Tibial artery (tissue), 4 donors: ENCODE measurements at regions not wholly inside any gene's neighbourhood (a gene's known extent, or its start where the extent isn't known, plus 50 kb on each side); places are given as distances from the start of the nearest gene placed in this dataset.

Source experiments
- DNase-seq, 2 donors: peaks; one replicate each; pipeline ENCODE4 v3.0.0-alpha.2; 2019
- H3K27ac ChIP-seq, 2 donors: fragments of 200-600 bp; sonication (generic) in 1 of 2; 1 replicate in 1 of 2; 2 replicates in 1 of 2; pipeline ENCODE4 v1.5.1; 2018 to 2019; ENCODE audit warnings: mild to moderate bottlenecking in 1 of 2
- H3K27me3 ChIP-seq, 2 donors: fragments of 200-600 bp; sonication (generic) in 1 of 2; one replicate each; pipeline versions ENCODE4 v1.5.1 to v1.6.0; 2016 to 2019
- H3K36me3 ChIP-seq, 3 donors: fragments of 200-600 bp; sonication (generic) in 2 of 3; one replicate each; pipeline ENCODE4 v1.5.1; 2016 to 2019; ENCODE audit warnings: mild to moderate bottlenecking in 2 of 3
- H3K4me1 ChIP-seq, 4 donors: fragments of 200-600 bp; sonication (generic) in 2 of 4; 1 replicate in 3 of 4; 2 replicates in 1 of 4; pipeline ENCODE4 v1.5.1; 2016 to 2019
- H3K4me3 ChIP-seq, 2 donors: fragments of 200-600 bp; sonication (generic) in 1 of 2; 1 replicate in 1 of 2; 2 replicates in 1 of 2; pipeline ENCODE4 v1.5.1; 2018 to 2019; ENCODE audit warnings: mild to moderate bottlenecking in 2 of 2
- H3K9me3 ChIP-seq, 3 donors: fragments of 200-600 bp; sonication (generic) in 1 of 3; one replicate each; pipeline ENCODE4 v1.5.1; 2016 to 2019
- CTCF ChIP-seq, 2 experiments: fragments of 200-600 bp in 1 of 2; fragments of 450-650 bp in 1 of 2; IDR thresholded peaks; one replicate each; pipeline ENCODE4 v1.5.1; 2017 to 2019; ENCODE audit warnings: antibody characterized with exemption in 2 of 2, mild to moderate bottlenecking in 1 of 2, moderate library complexity in 1 of 2
- intact Hi-C: fragments of 100-400 bp; cut with DNase I; formaldehyde crosslinking; loops from one replicate; pipeline ENCODE4 v1.15.0; 2023; ENCODE audit warnings: low total_unique reads

- H3K36me3 ChIP-seq: no peaks in the 10 kb centered on the region
- intact Hi-C loops: no loop called here
- H3K27me3 ChIP-seq: no peaks in the 10 kb centered on the region
- DNase-seq: no peak
- no peak overlapping the region for H3K27ac ChIP-seq
- no peak overlapping the region for H3K4me3 ChIP-seq
- no peak for TF ChIP-seq CTCF (IDR thresholded peaks at IDR 0.05)
- H3K4me1 ChIP-seq: no peaks in the 10 kb centered on the region
- H3K9me3 ChIP-seq: no peaks in the 10 kb centered on the region
Measured at GRCh38 chr19:23531231-23531790, 136.0 kb upstream of the ZNF91 start.

- no peaks in the 10 kb centered on the region for H3K27me3 ChIP-seq
- intact Hi-C loops: no loop called here
- no peak overlapping the region for H3K4me3 ChIP-seq
- no peaks in the 10 kb centered on the region for H3K4me1 ChIP-seq
- no peak overlapping the region for H3K27ac ChIP-seq
- TF ChIP-seq CTCF (IDR thresholded peaks at IDR 0.05): no peak
- no peak for DNase-seq
- no peaks in the 10 kb centered on the region for H3K36me3 ChIP-seq
- H3K9me3 ChIP-seq: no peaks in the 10 kb centered on the region
Measured at GRCh38 chr19:23528376-23528775, 133.1 kb upstream of the ZNF91 start.

DNA sequence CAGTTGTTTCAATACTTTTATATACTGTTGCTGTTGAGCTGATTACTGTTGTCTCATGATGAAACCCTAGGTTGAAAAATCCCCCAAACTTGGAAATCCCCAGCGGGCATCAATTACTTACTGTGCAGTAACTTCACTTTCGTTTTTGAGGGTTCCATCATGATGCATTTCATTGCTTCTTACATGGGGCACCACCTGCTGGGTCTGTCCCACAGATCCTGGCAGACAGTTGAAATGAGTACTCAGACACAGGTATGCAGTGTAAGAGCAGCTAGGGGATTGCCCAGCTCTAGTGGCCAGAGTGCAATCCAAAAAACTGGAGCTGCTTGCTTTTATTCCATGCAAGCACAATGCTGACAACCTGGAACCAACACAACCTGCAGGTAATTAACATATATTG, 132.5 kb upstream of the ZNF91 start:
- Histone ChIP-seq H3K27me3 (no peaks in the 10 kb centered on the region), H3K9me3 (no peaks in the 10 kb centered on the region), H3K36me3 (no peaks in the 10 kb centered on the region), H3K27ac (no peak overlapping the region), H3K4me1 (no peaks in the 10 kb centered on the region), H3K4me3 (no peak overlapping the region)
- TF ChIP-seq CTCF (IDR thresholded peaks at IDR 0.05): no peak
- no peak for DNase-seq
- intact Hi-C loops: no loop called here

GRCh38 chr19:23526302-23526701, 131.0 kb upstream of the ZNF91 start:
- no peak for DNase-seq
- H3K4me3 ChIP-seq: no peak overlapping the region
- H3K27ac ChIP-seq: no peak overlapping the region
- intact Hi-C loops: no loop called here
- no peaks in the 10 kb centered on the region for H3K27me3 ChIP-seq
- H3K36me3 ChIP-seq: no peaks in the 10 kb centered on the region
- H3K4me1 ChIP-seq: no peaks in the 10 kb centered on the region
- no peak for TF ChIP-seq CTCF (IDR thresholded peaks at IDR 0.05)
- H3K9me3 ChIP-seq: no peaks in the 10 kb centered on the region

DNA sequence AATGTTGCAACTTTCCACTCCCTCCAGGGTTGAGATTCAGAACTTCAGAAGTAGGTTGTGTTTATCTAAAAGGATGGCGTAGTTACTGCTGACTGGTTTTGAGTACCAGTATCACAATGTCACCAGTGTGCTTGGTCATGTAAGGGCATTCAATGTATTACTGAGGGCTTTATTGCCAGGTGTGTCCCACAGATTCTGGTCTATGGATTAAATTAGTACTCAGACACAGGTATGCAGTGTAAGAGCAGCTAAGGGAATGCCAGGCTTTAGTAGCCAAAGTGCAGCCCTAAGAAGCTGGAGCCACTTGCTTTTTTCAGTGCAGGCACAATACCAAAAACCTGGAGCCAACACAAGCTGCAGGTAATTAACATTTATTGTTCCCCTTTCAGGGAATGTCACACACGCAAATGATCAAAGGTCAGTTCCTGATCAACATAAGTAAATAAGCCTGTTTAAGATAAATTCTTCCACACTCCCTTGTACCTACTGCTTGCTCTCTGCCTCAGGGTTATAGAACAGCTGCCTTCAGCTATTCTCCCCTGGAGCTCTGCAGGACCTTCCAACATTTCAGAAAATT, 130.1 kb upstream of the ZNF91 start:
- Histone ChIP-seq H3K27me3 (no peaks in the 10 kb centered on the region), H3K4me3 (no peak overlapping the region), H3K36me3 (no peaks in the 10 kb centered on the region), H3K4me1 (no peaks in the 10 kb centered on the region), H3K27ac (no peak overlapping the region), H3K9me3 (no peaks in the 10 kb centered on the region)
- intact Hi-C loops: no loop called here
- no peak for TF ChIP-seq CTCF (IDR thresholded peaks at IDR 0.05)
- no peak for DNase-seq

DNA sequence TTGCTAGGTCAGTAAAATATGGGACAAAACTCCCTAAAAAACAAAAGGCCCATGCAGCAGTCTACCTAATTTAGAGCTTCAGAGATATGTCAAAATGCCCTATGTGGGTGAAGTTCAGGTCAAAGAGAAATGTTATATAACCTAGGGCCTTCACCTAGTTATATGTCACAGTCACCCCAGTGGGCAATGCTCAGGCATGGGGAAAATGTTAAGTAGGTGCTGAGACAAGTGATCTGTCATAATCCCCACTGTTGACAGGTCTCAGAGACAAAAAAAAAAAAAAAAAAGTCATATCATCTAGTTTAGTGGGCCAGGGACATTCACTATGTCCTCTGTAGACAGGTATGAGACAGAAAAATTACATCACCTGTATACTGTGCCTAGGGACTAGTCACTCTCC, 128.6 kb upstream of the ZNF91 start:
- no peak for DNase-seq
- Histone ChIP-seq H3K36me3 (no peaks in the 10 kb centered on the region), H3K27me3 (no peaks in the 10 kb centered on the region), H3K4me3 (no peak overlapping the region), H3K27ac (no peak overlapping the region), H3K4me1 (no peaks in the 10 kb centered on the region), H3K9me3 (no peaks in the 10 kb centered on the region)
- intact Hi-C loops: no loop called here
- no peak for TF ChIP-seq CTCF (IDR thresholded peaks at IDR 0.05)
